ENCODE measurements at regions not wholly inside any gene's neighbourhood (a gene's known extent, or its start where the extent isn't known, plus 50 kb on each side); places are given as distances from the start of the nearest gene placed in this dataset.

DNA sequence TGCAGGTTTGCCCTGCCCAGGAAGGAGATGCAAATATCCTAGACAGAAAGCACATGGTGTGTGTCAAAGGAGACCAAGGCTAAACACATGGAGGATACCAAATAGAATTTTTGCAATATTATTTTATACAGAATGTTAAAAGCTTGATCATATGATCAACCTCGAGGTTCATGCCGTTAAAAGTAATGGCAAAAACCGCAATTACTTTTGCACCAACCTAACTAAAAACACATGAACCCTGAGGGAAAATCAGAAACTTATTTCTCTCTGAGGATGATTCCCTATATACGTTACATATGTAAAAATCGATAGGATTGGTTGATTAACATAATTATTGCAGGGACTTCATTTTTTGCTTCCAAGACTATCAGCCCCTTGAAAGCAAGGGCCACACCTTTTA, 88.1 kb downstream of the MZT1 start:
- H3K36me3 ChIP-seq (ENCODE audit: control insufficient read depth, insufficient read depth, low read length), result no peaks in the 10 kb centered on the region
- TF ChIP-seq, protein P1, sequence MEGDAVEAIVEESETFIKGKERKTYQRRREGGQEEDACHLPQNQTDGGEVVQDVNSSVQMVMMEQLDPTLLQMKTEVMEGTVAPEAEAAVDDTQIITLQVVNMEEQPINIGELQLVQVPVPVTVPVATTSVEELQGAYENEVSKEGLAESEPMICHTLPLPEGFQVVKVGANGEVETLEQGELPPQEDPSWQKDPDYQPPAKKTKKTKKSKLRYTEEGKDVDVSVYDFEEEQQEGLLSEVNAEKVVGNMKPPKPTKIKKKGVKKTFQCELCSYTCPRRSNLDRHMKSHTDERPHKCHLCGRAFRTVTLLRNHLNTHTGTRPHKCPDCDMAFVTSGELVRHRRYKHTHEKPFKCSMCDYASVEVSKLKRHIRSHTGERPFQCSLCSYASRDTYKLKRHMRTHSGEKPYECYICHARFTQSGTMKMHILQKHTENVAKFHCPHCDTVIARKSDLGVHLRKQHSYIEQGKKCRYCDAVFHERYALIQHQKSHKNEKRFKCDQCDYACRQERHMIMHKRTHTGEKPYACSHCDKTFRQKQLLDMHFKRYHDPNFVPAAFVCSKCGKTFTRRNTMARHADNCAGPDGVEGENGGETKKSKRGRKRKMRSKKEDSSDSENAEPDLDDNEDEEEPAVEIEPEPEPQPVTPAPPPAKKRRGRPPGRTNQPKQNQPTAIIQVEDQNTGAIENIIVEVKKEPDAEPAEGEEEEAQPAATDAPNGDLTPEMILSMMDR (IDR thresholded peaks at IDR 0.05; ENCODE audit: insufficient read depth, low read depth, low read length), result no peak
- H3K27me3 ChIP-seq (ENCODE audit: control insufficient read depth, insufficient read depth, low read length), result no peaks in the 10 kb centered on the region
- CTCF ChIA-PET, result no interaction called here
- no peak for DNase-seq (ENCODE audit: low read depth)
- POLR2A ChIA-PET, result no interaction called here
- H3K4me3 ChIP-seq (ENCODE audit: low read depth, low read length), result no peak overlapping the region

DNA sequence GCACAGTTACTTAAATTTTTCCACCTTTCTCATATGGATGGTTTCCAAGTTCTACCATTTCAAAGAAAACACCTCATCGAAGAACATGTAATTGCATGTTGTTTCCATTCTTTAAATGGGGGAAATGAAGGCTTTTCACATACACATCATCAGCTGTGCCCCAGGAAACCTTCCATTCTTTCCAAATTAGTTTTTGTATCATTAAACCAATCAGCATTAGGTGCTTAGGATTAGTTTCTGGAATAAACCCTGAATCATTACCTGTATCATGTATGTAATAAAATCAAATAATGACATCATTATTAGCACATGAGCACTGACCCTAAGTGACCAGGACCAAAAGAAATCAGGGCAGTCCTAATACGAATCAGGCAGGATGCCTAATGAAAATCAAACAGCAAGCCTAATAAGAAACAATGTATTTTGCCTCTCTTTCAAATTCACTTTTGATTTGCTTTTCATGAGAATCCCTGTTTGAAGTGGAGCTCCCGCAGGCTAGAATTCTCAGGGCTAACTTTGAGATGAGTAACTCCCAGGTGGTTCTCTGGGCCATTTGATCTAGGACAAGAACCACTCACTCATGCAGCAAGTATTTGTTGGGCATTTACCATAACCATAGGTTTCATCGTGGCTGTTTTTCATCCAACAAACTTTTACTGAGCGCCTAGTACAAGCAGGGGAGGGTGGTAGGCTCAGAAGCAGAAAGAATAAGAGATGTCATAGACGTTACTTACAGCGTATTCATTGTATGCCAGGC, 89.2 kb downstream of the MZT1 start:
- ChIA-PET CTCF (interaction anchor here (1.1 kb wide), 1 partner anchor 1013 kb away, joined by 3 read pairs; no protein-coding TSS in a partner anchor), POLR2A (no interaction called here)

DNA sequence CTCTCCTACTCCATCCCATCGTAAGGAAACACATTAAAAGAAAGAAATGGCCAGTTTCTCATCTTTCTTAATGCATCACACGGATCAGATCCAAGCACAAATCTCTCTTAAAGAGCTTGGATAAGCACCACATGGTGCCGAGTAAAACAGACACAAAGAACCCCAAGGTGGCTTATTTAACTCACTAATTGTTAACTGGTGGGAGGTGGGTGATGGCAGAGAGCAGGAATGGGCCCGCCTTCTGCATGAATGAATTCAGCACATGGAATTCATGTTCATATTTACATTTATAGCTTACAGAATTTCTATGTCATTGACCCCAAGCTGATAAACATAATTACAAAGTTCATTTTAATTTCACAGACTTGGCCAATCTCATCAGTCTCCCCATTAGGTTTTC, 89.9 kb downstream of the MZT1 start:
- POLR2A ChIA-PET, result no interaction called here
- CTCF ChIA-PET, result interaction anchor here (0.7 to 1.1 kb wide), 2 partner anchors 116 to 1013 kb away, joined by 3 read pairs; no protein-coding TSS in a partner anchor
- DNase-seq (ENCODE audit: low read depth), result no peak
- Histone ChIP-seq H3K36me3 (ENCODE audit: control insufficient read depth, insufficient read depth, low read length) (no peaks in the 10 kb centered on the region), H3K27me3 (ENCODE audit: control insufficient read depth, insufficient read depth, low read length) (no peaks in the 10 kb centered on the region), H3K4me3 (ENCODE audit: low read depth, low read length) (no peak overlapping the region)
- TF ChIP-seq, protein P1 (IDR thresholded peaks at IDR 0.05; ENCODE audit: insufficient read depth, low read depth, low read length), result no peak

More for the DNA sequence above, 89.2 kb downstream of the MZT1 start:
- H3K27me3 ChIP-seq (ENCODE audit: control insufficient read depth, insufficient read depth, low read length), result no peaks in the 10 kb centered on the region
- TF ChIP-seq, protein P1 (IDR thresholded peaks at IDR 0.05; ENCODE audit: insufficient read depth, low read depth, low read length), result no peak
- H3K36me3 ChIP-seq (ENCODE audit: control insufficient read depth, insufficient read depth, low read length), result no peaks in the 10 kb centered on the region
- no peak for DNase-seq (ENCODE audit: low read depth)
- H3K4me3 ChIP-seq (ENCODE audit: low read depth, low read length), result no peak overlapping the region

DNA sequence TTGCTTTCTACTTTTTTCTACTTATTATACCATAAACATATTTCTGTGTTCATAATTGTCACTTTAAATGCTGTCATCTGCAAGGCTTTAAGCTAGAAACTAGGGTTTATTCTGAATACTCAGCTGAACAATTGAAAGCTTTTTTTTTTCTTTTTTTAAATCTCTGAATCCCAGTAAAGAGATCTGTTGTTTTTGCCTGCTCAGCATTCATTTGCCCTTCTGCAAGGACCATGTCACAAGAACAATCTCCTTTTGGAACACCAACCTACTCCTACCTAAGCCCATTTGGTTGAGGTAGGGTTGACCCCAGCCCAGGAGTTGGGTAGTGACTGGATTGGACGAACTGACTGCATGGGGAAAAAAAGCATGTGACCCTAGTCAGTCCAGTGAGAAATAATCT, 92.6 kb downstream of the MZT1 start:
- DNase-seq (ENCODE audit: low read depth), result no peak
- POLR2A ChIA-PET, result no interaction called here
- H3K36me3 ChIP-seq (ENCODE audit: control insufficient read depth, insufficient read depth, low read length), result no peaks in the 10 kb centered on the region
- TF ChIP-seq, protein P1 (IDR thresholded peaks at IDR 0.05; ENCODE audit: insufficient read depth, low read depth, low read length), result no peak
- H3K4me3 ChIP-seq (ENCODE audit: low read depth, low read length), result no peak overlapping the region
- H3K27me3 ChIP-seq (ENCODE audit: control insufficient read depth, insufficient read depth, low read length), result no peaks in the 10 kb centered on the region
- CTCF ChIA-PET, result interaction anchor here (0.7 to 1.0 kb wide), 2 partner anchors 11 to 59 kb away, joined by 3 to 4 read pairs; no protein-coding TSS in a partner anchor

DNA sequence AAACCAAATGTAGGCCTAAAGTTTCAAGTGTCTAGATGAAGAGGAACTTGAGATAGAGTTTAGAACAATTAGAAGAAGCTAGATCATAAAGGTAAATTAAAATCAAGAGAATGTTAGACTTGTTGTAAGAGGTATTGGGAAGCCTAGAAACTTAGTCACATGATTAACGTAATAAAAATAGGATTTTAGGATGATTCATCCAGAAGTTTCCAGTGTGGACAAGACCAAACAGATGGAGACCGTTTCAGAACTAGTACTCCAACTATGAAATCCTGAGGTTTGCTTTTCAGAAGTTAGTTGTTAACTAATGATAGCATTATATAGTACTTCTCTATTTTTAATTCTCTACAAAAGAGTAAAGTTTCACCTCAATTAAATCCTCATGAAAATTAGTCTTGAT, 104.9 kb downstream of the MZT1 start:
- no peak overlapping the region for H3K4me3 ChIP-seq (ENCODE audit: low read depth, low read length)
- DNase-seq (ENCODE audit: low read depth), result no peak
- CTCF ChIA-PET, result no interaction called here
- H3K27me3 ChIP-seq (ENCODE audit: control insufficient read depth, insufficient read depth, low read length), result no peaks in the 10 kb centered on the region
- TF ChIP-seq, protein P1 (IDR thresholded peaks at IDR 0.05; ENCODE audit: insufficient read depth, low read depth, low read length), result no peak
- no peaks in the 10 kb centered on the region for H3K36me3 ChIP-seq (ENCODE audit: control insufficient read depth, insufficient read depth, low read length)
- POLR2A ChIA-PET, result no interaction called here
